Spleen (tissue), 7 donors: ENCODE measurements at regions not wholly inside any gene's neighbourhood (a gene's known extent, or its start where the extent isn't known, plus 50 kb on each side); places are given as distances from the start of the nearest gene placed in this dataset.

Experiments used
- POLR2A ChIP-seq, 3 donors: fragments of 450-650 bp; IDR thresholded peaks; one replicate each; pipeline ENCODE4 v1.5.1; 2017; ENCODE audit warnings: antibody characterized with exemption in 3 of 3, mild to moderate bottlenecking in 1 of 3
- POLR2AphosphoS5 ChIP-seq, 3 donors: sonication (generic); formaldehyde crosslinking; IDR thresholded peaks; one replicate each; pipeline ENCODE4 v1.5.1; 2017; ENCODE audit warnings: antibody characterized with exemption in 3 of 3
- TF ChIP-seq, protein P1 (sequence below), 11 experiments: fragments of 200-600 bp in 7 of 11; fragments of 450-650 bp in 4 of 11; sonication (generic) in 4 of 11; IDR thresholded peaks in 8 of 11; conservative IDR thresholded peaks in 3 of 11; 1 replicate in 7 of 11; 2 replicates in 4 of 11; pipeline versions ENCODE4 v1.4.0 to v1.8.0; 2016 to 2021; ENCODE audit warnings: antibody characterized with exemption in 11 of 11, inconsistent platforms in 4 of 11, mild to moderate bottlenecking in 1 of 11
- donor health status: DM: no; HTN: no; CAD: no; lungs with moderate emphysema.
- donor health status: DM: no; HTN: no; CAD: no.
- donor health status: DM: no; HTN: no; CAD: no.

DNA sequence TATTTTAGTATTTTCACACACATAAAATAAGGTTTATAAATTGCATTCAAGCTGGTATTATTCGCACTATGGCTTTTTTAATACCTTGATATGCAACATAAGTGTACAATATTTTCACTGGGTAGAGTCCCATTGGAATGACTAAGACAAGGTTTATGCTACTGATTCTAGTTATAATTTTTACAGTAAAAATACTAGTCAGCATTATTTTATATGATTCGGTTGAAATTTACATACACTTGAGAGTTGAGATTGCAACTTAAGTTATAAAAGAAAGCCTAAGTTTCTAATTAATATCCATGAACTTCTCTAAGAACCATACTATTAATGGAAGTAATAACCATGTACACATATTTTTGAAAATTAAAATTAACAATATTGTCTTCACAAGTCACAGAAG lies 723.9 kb upstream of the NR2F2 start:
- TF ChIP-seq, protein P1, sequence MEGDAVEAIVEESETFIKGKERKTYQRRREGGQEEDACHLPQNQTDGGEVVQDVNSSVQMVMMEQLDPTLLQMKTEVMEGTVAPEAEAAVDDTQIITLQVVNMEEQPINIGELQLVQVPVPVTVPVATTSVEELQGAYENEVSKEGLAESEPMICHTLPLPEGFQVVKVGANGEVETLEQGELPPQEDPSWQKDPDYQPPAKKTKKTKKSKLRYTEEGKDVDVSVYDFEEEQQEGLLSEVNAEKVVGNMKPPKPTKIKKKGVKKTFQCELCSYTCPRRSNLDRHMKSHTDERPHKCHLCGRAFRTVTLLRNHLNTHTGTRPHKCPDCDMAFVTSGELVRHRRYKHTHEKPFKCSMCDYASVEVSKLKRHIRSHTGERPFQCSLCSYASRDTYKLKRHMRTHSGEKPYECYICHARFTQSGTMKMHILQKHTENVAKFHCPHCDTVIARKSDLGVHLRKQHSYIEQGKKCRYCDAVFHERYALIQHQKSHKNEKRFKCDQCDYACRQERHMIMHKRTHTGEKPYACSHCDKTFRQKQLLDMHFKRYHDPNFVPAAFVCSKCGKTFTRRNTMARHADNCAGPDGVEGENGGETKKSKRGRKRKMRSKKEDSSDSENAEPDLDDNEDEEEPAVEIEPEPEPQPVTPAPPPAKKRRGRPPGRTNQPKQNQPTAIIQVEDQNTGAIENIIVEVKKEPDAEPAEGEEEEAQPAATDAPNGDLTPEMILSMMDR (IDR thresholded peaks at IDR 0.05 in 8 of 11, conservative IDR thresholded peaks at IDR 0.05 in 3 of 11) = no peak
- TF ChIP-seq POLR2A (IDR thresholded peaks at IDR 0.05) (no peak), POLR2AphosphoS5 (IDR thresholded peaks at IDR 0.05) (no peak)
